Retinal pigment epithelial cell (primary cell): ENCODE measurements at regions not wholly inside any gene's neighbourhood (a gene's known extent, or its start where the extent isn't known, plus 50 kb on each side); places are given as distances from the start of the nearest gene placed in this dataset.

Source experiments
- DNase-seq: peaks from one replicate; pipeline ENCODE4 v3.0.0-alpha.2; 2010; ENCODE audit warnings: low read depth
- H3K4me3 ChIP-seq: 2 replicates; pipeline ENCODE4 v1.5.1; 2011; ENCODE audit warnings: mild to moderate bottlenecking, low read length, control low read depth, moderate library complexity
- TF ChIP-seq, protein P1 (sequence below): conservative IDR thresholded peaks from 2 replicates; pipeline ENCODE4 v1.5.1; 2011; ENCODE audit warnings: low read depth, low read length, control low read depth, inconsistent platforms

DNA sequence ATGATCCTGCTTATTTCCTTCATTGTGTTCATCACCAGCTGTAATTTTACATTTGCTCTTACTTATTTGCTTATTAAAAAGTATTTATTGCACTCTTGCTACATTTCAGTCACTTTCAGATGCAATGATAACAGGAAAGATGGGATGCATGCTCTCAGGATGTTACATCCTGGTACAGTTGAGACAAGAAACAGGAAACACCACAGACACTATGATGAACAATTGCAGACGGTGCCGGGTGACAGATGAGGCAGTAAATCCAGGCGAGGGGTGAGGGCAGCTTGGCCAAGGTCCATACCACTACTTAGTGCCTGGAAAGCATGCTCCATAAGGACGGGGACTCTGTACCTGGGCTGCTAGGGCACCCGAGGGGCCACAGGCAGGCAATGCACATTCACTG is 156.6 kb upstream of the RAB4A start:
- TF ChIP-seq, protein P1, sequence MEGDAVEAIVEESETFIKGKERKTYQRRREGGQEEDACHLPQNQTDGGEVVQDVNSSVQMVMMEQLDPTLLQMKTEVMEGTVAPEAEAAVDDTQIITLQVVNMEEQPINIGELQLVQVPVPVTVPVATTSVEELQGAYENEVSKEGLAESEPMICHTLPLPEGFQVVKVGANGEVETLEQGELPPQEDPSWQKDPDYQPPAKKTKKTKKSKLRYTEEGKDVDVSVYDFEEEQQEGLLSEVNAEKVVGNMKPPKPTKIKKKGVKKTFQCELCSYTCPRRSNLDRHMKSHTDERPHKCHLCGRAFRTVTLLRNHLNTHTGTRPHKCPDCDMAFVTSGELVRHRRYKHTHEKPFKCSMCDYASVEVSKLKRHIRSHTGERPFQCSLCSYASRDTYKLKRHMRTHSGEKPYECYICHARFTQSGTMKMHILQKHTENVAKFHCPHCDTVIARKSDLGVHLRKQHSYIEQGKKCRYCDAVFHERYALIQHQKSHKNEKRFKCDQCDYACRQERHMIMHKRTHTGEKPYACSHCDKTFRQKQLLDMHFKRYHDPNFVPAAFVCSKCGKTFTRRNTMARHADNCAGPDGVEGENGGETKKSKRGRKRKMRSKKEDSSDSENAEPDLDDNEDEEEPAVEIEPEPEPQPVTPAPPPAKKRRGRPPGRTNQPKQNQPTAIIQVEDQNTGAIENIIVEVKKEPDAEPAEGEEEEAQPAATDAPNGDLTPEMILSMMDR = no peak
- no peak overlapping the region for H3K4me3 ChIP-seq
- DNase-seq = no peak

DNA sequence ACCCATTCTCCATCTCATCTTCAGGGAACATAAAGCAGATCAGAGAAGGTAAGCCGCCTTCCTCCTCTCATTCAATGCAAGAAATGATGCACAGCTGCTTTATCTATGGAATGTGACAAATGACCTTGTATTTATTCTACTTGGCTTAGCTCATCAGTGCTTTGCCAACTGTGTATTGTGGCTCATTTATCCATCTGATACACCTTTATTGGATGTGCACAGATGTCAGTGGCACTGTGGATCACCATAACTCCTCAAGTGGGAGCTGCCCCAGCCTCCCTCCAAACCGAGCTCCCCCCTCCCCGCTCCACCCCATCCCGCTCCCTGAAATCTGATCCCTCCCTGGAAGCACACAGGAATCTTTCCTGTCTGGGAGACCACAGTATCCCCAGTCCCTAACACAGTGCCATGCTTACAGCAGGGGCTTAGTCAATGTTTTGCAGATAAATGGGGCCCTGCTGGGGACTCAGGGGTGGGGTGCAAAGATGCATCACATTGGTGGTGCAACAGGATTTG is 156.0 kb upstream of the RAB4A start:
- no peak overlapping the region for H3K4me3 ChIP-seq
- TF ChIP-seq, protein P1 = no peak
- no peak for DNase-seq

DNA sequence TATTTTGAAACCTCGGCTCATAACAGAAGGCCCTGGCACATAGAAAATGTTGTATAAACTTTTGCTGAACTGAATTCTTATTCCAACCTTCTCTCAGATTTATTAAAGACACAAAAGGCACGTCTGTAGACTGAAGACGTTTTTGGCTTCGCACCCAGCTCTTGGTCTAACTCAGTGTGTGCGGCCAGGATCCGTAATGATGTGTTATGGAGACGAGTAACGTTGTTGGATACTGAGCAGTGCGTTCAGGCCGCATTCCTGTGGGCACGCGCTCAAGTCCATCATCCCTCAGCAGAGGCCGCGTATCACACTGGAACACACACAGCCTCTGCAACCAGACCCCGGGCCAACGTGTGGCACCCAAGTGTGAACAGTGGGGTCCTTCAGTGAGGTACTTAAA is 154.8 kb upstream of the RAB4A start:
- TF ChIP-seq, protein P1 = no peak
- no peak for DNase-seq
- no peak overlapping the region for H3K4me3 ChIP-seq

DNA sequence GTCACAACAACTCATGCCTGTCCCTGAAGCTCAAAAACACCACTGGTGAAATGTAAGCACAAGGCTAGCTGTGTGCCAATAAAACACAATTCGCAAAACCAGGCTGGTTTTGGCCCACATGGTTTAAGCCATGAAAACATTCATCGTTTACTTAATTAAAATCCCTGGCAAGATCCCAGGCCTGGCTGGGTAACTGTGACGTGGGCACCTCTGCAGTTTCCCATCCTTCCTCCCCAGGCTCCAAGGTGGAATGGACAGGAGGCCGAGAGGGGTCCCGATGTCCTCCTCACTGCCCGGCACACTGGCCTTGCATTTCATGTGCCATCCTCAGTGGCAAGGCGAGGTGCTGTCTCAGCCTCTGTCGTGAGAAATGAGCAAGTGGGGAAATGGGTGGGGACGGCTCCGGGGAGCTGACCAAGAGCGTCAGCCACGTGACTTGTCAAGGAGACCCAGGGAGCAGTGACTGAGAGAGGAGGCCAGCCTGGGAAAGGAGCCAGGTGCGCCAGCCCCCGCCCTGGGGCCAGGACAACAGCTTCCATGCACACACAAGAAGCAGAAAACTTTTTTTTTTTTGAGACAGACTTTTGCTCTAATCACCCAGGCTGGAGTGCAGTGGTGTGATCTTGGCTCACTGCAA is 153.1 kb upstream of the RAB4A start:
- H3K4me3 ChIP-seq = no peak overlapping the region
- peak; percentile 62 for DNase-seq
- TF ChIP-seq, protein P1 = no peak

DNA sequence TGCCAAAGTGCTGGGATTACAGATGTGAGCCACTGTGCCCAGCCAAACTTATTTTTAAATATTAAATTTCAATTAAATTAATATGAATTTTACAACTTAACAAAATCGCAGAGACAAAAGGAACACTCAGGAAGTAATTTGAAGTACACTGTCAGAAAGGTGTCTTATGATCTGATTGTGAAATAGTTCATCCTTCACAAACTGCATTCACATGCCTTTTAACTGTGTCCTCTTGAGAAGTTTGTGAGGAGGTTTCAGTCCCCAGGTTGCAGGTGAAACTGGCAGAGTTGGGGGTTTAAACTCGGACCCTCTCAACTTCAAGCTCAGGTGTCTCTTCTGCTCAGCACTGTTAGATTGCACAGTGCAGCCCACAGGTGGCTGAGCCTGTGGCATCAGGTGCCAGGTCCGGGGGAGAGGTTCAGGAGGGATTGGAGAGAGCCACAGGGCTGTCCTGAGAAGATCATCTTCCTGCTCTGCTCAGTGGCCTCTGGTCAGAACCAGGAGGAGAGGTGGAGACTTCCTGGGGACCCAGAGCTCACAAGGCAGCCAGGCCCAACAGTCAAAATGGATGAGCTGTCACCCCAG is 152.3 kb upstream of the RAB4A start:
- no peak for DNase-seq
- H3K4me3 ChIP-seq = no peak overlapping the region
- TF ChIP-seq, protein P1 = no peak

DNA sequence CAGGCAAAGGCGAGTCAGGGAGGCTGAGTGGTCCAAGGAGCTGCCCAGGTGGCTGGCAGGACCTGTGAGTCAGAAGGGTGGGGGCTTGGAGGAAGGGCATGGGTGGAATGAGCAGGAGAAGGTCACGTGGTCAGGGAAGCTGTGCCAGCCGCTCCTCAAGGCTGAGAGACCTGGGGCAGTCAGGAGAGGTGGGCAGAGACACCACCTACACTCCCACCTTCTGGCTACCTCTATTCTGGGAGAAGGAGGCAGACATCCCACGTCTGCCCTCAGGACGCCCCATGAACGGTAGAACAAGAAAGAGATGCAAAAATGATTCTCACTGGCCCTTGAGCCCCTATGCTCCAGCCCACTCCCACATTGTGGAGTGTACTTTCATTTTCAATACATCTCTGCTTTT is 151.8 kb upstream of the RAB4A start:
- H3K4me3 ChIP-seq = no peak overlapping the region
- TF ChIP-seq, protein P1 = no peak
- DNase-seq = no peak

DNA sequence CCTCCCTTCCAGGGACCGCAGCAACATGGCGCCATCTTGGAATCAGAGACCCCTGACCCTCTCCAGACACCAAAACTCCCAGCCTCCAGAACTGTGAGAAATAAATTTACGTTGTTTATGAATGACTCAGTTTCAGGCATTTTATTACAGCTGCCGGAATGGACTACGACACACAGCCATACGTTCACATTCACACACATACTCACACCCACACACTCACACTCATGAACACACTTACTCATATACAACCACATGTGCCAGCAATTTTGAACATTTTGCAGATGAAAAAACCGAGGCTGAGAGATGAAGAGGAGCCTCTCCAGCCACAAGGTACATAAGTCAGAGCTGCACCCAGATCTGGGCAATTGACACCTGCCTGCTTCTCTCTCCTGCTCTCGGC is 151.0 kb upstream of the RAB4A start:
- TF ChIP-seq, protein P1 = no peak
- H3K4me3 ChIP-seq = no peak overlapping the region
- no peak for DNase-seq
